ENCODE measurements at regions not wholly inside any gene's neighbourhood (a gene's known extent, or its start where the extent isn't known, plus 50 kb on each side); places are given as distances from the start of the nearest gene placed in this dataset.

GRCh38 chr20:23189341-23189740 lies 103.2 kb upstream of the CD93 start:
- TF ChIP-seq L3MBTL2 (conservative IDR thresholded peaks at IDR 0.05) (no peak), FOXK2 (IDR thresholded peaks at IDR 0.05) (no peak), ZNF384 (IDR thresholded peaks at IDR 0.05) (no peak), ELF4 (IDR thresholded peaks at IDR 0.05) (no peak), TARDBP (IDR thresholded peaks at IDR 0.05) (no peak), CTBP1 (IDR thresholded peaks at IDR 0.05; ENCODE audit: borderline replicate concordance) (no peak)

Measured in HEK293T (cell line).